ENCODE measurements at regions not wholly inside any gene's neighbourhood (a gene's known extent, or its start where the extent isn't known, plus 50 kb on each side); places are given as distances from the start of the nearest gene placed in this dataset.
"Not testable (repeated sequence)": the region's sequence is repeated elsewhere in the genome, so short reads cannot be mapped to it uniquely, and the experiment has no call there.

DNA sequence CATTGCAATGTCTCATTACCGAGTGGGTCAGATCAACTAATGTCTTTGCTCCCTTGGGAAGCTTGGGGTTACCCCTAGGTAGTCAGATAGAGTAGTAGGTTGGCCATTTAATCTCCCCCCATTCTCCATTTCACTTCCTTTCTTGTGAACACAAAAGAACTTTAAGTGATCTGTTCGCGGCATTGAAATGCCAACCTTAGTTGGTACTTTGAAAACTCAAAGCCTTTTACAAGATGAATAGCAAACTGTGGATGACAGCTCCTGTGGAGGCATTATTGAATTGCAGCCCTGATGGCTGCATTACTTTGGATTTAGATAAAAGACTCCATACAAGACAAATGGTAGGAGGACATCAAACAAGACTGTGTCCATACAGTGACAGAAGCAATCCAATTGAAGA is 469.1 kb downstream of the GBA3 start:
- DNase-seq, result no peak

- no peak for DNase-seq
Observed at GRCh38 chr4:23153076-23153475, 460.3 kb downstream of the GBA3 start.

DNA sequence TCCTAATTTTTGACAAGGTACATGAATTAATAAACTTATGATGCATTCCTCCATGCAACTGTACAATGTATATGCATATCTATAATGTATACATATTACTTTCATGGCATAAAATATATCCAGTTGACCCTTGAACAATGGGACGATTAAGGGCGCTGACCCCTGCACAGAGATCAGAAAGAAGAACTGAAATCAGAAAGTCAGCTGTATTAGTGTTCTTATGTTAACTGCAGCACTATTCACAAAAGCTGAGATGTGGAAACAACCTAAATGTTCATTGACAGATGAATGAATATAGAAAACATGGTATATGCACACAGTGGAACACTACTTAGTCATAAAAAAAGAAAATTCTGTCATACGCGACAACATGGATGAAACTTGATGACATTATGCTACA is 457.1 kb downstream of the GBA3 start:
- no peak for DNase-seq

GRCh38 chr4:23144707-23145106 is 452.0 kb downstream of the GBA3 start:
- no peak for DNase-seq

DNA sequence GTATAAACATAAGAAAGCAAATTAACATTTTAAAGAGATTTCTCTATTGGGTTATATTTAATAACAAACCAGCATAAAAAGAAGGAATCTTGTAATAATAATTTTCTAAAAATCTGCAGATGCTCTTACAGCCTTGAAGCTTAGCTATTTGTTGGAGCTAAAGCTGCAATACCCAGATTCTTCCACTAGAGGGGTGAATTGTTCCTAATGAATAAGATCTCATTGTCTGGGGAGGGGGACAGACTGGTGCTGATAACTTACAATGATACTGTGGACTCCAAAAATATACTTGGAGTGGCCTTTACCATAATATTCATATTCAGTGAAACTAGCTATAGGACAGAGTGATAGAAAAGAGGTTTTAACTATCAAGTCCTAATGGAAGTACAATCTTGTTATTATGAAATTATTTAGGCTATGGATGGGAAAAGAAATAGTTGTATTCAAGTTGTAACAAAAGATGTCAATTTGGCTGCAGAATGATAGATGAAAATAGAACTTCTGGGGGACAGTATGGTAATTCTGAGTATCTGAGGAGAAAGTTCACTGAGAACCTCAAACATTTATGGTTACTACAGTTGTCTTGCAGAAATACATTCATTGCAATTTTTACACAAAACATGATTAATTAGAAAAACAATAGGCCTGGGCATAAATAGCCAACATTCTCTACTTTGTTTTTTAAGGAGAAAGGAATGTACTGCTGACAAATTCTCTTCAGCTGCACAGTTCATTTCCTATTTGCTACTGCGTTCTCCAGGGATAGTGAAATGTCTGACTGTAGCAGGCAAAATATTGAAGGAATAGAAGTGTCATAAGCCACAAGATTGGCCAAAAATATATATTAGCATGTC is 443.3 kb downstream of the GBA3 start:
- peak; percentile 8 for DNase-seq

- DNase-seq, result no peak
Observed at GRCh38 chr4:23134331-23134730, 441.6 kb downstream of the GBA3 start.

DNA sequence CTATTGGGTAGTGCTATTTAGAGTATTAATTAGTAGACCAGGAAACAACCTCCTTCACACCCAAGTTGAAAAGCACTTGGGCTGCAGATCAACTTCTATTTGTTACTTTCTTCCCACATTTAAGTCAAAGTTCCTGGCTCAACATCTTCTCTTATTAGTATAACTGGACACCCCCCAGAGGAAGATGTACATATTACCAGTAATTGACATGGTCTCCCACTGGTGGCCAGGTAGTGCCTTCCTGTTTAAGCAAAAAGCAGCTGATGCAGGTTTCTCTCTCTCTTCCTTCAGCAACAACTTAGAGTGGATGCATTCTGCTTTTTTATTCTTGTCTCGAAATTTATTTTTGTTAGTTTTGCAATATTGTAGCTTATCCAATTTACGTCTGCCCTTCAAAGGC is 438.1 kb downstream of the GBA3 start:
- DNase-seq, result no peak

DNA sequence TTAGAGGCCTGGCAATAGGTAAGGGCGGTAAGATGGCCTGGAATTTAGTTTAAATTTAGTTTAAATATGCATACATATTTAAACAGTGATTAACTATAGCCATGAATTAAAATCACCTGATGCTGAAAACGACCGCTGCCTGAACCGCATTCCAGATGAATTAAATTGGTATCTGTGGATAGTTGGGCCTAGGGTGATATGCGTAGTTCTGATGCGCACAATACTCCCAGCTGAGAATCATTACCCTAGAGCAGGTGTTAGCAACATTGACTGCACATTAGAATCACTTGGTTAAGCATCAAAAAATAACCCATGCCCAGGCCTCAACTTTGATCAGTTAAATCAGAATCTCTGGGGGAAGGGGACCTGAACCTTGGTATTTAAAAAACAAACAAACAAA is 432.4 kb downstream of the GBA3 start:
- DNase-seq, result no peak

GRCh38 chr4:23122666-23123400 is 430.1 kb downstream of the GBA3 start:
- no peak for DNase-seq

DNA sequence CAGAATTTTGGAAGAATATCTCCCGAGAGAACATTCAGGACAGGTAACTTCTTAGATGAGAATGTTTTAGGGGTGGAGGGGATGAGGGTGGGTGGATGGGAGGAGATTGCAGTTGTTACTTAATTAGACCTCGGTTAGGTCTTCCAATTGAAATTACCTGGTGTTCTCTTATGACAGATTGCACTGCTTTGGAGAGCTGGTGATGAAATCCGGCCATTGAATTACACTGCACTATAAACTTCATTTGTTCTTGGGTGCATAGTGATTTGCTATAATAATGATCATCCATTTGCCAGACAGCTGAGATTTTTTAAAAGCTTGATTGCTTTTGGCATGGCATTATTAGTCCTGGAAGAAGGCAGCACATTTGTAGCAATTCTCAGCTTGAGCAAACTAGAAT is 427.6 kb downstream of the GBA3 start:
- no peak for DNase-seq

GRCh38 chr4:23117826-23118225 is 425.1 kb downstream of the GBA3 start:
- DNase-seq, result no peak

GRCh38 chr4:23114538-23114937 is 421.8 kb downstream of the GBA3 start:
- DNase-seq, result no peak

DNA sequence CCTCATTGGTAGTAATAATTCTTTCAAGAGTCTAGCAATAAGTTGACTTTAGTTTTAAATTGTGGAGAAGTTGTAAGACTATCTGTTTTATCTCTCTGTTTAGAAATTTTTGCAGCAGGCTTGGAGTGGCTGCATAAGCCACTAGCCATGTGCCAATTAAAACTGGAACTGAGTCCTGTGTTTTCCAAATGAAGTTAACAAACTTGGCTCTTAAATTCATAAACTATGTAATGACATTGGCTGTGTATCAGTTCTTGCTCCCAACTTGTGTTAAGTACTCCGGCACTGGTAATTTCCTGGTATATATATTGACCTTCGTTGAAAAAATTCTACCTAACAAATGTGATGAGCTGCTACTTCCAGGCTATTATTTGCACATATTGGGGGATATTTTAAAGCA is 420.4 kb downstream of the GBA3 start:
- DNase-seq, result no peak

DNA sequence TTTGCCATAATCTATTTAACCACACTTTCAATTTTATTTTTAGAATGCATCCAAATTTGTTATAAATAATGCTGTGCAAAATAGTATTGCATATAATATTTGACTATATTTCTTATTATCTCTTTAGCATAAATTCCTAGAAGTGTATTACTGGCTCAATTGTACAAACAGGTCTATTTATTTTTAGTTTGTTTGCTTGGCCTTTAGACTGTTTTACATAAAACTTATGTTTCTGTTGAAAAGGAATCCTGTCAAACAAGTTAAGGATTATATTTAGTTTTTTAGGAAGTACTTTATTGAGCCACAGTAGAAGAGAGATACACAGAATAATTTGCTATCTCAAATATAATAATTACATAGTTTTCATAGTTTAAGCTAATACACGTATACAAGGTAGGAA is 413.8 kb downstream of the GBA3 start:
- DNase-seq, result no peak

GRCh38 chr4:23105759-23106370 is 413.1 kb downstream of the GBA3 start:
- DNase-seq, result no peak

DNA sequence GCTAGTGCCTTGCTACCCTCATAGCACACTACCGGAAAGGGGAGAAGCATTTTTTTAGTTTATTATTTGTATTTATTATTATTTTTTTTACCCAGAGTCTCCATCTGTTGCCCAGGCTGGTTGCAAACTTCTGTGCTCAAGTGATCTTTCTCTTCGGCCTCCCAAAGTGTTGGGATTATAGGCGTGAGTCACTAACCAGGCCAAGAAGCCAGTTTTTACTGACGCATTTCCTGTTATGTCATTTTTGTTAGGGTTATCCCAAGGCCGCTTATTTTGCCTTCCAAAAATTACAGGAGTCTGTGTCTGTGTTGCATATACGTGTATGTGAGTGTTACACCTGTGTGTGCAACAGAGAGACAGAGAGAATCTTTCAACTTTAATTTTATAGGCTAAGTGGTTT is 404.5 kb downstream of the GBA3 start:
- no peak for DNase-seq

- no peak for DNase-seq
Observed at GRCh38 chr4:23091711-23092110, 399.0 kb downstream of the GBA3 start.

GRCh38 chr4:23085249-23085568 is 392.5 kb downstream of the GBA3 start:
- no peak for DNase-seq

- no peak for DNase-seq
Observed at GRCh38 chr4:23084559-23085248, 392.0 kb downstream of the GBA3 start.

GRCh38 chr4:23083391-23083790 is 390.7 kb downstream of the GBA3 start:
- no peak for DNase-seq

DNA sequence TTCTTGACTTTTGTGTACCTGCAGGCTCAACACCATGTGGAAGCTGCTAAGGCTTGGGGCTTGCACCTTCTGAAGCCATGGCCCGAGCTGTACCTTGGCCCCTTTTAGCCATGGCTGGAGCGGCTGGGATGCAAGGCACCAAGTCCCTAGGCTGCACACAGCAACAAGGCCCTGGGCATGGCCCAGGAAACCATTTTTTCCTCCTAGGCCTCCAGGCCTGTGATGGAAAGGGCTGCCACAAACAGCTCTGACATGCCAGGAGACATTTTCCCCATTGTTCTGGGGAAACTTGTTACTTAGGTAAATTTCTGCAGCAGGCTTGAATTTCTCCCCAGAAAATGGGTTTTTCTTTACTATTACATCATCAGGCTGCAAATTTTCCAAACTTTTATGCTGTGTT is 387.4 kb downstream of the GBA3 start:
- DNase-seq, result not testable (repeated sequence)

DNA sequence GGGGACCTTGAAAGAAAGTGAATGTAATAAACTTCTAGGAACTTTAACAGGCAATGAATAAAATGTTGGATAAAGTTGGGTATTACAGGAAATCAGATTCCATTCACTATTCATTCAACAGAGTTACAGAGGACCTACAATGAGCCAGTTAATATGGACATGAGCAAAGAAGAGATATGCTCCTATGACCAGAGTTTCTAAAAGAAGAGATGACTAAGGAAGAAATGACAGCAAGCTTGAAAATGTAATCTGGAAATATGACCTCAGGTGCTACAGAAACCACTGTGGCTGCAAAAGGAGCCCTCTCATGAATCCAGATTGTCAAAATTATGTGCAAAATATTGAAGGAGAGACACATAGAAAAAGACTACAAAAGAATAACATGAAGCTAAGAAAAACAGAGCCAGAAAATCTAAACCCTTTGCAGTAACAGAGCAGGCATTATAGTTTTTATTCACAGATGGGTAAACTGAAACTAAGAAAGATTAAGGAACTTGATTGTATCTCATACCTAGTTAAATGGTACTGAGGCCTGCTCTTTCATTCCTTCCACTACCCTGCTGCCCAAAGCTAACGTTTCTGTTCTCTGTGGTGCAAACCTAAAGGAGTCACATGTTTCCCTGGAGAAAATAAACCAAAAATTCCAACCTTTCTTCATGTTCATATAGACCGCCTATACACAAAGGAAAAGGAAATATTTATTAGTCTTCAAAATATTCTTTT is 378.3 kb downstream of the GBA3 start:
- no peak for DNase-seq

GRCh38 chr4:23068756-23069155 is 376.0 kb downstream of the GBA3 start:
- no peak for DNase-seq

Data from CD4-positive, alpha-beta T cell treated with Interleukin-4 for 4 hours (primary cell).